Activated T-helper 1 cell treated with Interleukin-2 at 50 U/mL for 16 hours (primary cell): ENCODE measurements at regions not wholly inside any gene's neighbourhood (a gene's known extent, or its start where the extent isn't known, plus 50 kb on each side); places are given as distances from the start of the nearest gene placed in this dataset.

Source experiments
- DNase-seq: peaks from one replicate; pipeline ENCODE4 v3.0.0-alpha.2; 2020; ENCODE audit warnings: low read depth

DNA sequence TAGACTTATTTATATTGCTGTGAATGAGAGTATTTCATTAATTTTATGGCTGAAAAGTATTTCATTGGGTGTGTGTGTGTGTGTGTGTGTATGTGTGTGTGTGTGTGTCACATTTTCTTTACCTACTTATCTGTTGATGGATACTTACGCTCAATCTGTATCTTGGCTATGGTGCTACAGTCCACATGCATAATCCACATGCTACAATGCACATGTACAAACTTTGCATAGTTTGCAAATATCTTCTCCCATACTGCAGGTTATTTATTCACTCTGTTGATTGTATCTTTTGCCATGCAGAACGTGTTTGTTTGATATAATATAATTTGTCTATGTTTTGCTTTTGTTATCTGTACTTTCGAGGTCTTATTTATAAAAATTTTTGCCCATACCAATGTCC, 167.8 kb downstream of the RAB28 start:
- DNase-seq, result no peak

GRCh38 chr4:13313856-13314255, 170.3 kb downstream of the RAB28 start:
- no peak for DNase-seq

DNA sequence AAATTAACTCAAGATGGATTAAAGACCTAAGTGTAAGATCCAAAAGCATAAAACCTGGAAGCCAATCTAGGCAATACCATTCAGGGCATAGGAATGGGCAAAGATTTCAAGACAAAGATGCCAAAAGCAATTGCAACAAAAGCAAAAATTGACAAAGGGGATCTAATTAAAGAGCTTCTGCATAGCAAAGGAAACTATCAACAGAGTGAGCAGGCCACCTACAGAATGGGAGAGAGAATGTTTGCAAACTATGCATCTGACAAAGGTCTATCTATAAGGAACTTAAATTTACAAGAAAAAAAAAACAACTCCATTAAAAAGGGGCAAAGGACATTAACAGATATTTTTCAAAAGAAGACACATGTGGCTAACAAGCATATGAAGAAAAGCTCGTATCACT, 171.9 kb downstream of the RAB28 start:
- DNase-seq, result no peak

DNA sequence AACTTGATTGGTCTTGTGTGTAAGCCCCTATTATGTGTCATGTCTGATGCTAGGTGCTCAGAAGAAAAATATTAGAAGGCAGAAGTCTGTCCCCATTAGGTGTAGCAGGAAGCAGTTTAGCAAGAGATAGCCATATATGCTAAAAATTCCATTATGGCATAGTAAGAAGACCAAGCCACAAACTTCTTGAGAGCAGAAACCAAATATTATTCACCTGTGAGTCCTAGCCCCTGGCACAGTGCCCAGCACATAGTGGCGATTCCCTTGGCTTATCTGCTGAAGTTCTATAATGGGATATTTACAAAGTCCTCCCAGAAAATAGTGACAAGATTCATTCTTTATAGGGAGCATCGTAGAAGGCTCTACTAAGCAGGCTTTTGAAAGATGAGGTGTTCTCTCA, 174.4 kb downstream of the RAB28 start:
- no peak for DNase-seq

DNA sequence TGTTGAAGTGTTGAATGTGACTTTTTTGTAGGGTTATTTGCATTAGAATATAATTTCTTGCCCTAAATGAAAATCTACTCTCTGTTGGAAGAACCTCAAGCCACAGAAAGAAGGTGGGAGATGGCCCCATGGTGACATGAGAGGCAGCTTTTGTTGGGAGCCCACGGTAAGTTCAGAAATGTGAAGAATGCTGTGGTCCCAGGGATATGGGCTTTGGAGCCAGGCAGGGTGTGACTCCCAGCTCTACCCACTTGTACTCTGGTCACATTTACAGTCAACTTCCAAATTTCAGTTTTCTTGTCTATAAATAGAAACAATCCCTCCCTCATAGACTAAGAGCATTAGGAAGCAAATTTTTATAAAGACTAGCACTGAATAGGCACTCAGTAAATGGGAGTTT, 177.8 kb downstream of the RAB28 start:
- DNase-seq, result no peak

GRCh38 chr4:13302876-13303275, 181.3 kb downstream of the RAB28 start:
- DNase-seq, result no peak

DNA sequence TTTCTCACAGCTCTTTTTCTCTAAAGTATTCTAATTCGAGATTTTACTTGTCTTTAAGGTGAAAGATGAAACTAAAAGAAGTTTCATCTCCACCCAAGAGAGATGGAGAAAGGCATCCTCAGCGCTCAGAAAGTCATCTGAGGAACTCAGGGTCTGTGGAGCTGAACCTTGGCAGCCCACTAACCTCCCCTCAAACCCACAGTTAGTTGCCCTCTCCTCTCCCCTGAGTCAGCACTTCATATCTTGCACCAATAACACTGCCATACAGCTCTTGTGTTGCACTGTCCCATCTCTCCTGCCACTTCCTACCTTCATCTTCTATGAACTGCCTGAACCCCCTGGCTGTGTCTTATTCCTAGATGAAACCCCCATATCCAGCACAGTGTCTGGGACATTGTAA, 184.8 kb downstream of the RAB28 start:
- DNase-seq, result no peak

- DNase-seq, result no peak
These were observed 185.5 kb downstream of the RAB28 start for GRCh38 chr4:13298655-13299054.

DNA sequence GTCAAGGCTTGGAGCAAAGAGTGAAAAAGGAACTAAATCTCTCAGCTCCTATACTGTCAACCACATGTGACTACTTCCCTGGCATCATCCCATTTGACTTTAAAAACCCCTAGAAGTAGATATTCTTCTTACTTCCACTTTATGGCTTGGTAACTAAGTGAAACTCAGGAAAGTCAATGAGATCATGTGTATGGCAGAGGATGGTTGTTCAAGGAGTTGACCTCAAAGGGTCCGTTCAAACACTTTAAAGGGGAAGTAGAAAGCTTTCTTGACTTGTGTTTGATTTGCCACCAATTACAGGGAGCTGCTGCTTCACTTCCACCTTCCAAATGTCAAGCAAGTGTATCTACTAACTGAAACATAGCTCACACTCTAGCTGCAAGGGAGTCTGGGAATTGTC, 187.2 kb downstream of the RAB28 start:
- no peak for DNase-seq

DNA sequence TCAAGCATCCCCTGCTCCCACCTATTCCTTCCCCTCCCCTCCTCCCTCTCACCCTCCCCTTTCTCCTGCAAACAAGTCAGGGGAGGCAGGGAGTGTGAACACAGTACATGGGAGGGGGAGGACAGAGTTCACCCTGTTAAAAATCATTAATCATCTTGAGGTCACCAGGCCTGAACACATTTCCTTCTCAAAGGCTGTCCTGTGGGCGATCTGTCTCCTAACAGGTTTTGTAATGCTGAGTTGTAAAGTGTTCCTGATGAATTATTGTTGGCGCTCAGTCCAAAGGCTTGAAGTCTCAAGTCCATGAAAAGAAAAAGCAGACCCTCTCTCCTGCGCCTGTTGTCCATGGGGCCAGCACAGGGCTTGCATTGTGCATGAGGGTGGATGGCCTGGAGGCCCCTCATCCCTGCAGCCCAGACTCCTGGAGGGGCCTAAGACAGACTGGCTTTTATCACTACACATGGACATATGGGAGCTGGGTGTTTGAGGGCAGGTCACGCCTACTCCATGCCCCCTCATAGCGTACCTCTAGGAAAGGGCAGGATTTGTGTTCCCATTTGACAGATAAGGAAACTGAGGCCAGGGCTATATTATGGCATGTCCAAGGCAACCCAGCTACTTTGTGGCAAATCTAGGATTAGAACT, 189.1 kb downstream of the RAB28 start:
- DNase-seq, result no peak

GRCh38 chr4:13292372-13292771, 191.8 kb downstream of the RAB28 start:
- DNase-seq, result no peak

GRCh38 chr4:13289391-13289790, 194.7 kb downstream of the RAB28 start:
- no peak for DNase-seq

- no peak for DNase-seq
These were observed 198.8 kb downstream of the RAB28 start for GRCh38 chr4:13285336-13285735.

DNA sequence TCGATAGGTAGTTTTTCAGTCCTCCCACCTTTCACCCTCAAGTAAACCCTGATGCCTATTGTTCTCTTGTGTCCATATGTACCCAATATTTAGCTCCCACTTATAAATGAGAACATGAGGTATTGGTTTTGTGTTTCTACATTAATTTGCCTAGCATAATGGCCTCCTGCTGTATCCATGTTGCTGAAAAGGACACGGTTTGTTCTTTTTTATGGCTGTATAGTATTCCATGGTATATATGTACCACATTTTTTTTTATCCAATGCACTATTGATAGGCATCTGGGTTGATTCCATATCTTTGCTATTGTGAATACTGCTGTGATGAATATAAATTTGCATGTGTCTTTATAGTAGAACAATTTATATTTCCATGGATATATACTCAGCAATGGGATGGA, 199.2 kb downstream of the RAB28 start:
- DNase-seq, result no peak

DNA sequence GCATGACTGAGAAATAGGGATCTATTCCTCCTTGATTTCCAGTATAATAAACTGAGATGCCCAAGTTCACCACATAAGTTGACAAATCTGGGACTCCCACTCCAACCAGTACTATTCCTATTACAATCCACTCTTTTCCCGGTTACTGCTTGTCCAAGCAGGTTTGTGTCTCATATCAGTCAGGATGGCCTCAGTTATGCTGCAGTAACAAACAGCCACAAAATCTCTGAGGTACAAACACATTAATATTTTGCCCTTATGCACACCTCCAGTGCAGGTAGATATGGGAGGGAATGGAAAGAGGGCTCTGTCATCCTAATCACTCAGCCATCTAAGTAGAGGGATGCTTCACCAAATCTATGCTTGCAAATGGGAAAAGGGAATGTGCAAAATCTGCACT, 207.8 kb downstream of the RAB28 start:
- DNase-seq, result no peak

DNA sequence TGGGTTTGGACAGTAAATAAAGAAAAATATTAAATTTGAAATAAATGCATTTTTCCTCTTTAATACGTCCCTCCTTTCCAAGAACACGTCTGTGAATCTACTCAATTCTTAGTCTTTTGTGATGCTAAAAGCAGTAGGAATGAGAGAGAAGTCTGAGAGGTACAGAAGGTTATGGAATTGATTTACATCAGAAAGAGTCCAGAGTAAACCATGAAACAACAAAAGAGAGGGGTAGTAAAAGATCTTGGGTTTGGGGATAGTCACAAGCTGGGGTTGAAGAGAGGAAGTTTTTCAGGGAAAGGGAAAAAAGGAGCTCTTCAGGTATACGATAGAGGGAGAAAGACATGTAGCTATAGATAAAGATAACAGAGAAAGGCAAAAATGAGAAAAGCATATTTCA, 215.4 kb downstream of the RAB28 start:
- no peak for DNase-seq

DNA sequence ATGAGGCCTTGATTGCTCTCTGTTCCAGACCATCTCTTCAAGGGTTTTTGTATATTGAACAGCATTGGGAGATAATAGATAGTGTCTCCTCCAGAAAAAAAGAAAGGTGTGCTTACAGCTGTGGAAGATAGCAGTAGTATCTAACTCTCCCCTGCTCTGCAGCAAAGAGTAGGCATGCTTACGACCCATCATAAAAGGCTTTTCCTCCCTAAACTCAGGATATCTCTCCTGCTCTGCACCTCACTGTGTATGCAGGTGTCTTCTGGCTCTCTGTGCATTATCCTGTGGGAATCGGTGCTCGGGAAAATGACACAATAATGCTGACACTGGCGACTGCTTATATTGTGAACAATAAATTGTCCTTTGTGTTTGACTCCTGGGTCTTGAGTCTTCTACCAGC, 216.0 kb downstream of the RAB28 start:
- no peak for DNase-seq

DNA sequence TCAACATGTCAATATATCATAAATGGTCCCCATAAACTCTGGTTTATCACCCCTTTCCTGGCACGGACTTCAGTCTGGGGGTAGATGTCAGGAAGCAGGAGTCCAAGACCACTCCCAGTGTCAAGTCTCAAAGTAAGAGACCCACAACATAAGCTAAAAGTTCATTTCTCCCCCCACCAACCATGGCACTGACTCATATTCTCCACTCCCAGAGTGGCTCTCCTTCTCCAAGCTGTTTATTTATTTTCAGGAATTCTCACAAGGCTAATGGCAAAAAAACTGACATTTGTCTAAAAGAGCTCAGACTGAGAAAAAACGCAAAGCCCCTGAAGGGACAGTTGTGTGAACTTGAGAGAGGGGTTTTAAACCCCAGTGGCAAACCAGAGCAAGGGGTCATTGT, 217.0 kb downstream of the RAB28 start:
- DNase-seq, result no peak

GRCh38 chr4:13266687-13267086, 217.5 kb downstream of the RAB28 start:
- DNase-seq, result no peak

DNA sequence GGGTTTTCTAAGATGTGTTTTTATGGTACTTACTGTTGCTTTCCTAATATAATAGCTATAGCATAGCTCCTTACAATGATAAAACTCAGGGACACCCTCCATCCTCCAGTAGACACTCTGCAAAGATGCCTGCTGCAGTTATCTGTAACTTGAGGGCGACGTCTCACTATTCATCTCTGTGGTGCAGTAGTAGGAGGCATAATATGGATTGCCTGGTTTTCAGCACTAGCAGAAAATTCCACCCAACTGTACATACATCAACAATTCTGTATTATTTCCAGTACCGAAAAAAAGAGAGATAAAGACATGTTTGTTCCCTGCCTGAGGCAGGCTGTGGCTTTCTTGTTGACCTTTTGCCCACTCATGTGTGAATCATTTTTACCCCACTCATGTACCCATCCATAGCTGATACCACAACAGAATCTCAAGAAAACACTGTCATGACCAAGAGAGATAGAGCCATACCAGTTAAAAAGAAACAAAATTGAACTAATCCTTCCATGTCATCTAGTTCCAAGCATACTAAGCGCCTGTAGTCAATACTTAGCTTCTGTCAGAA, 220.1 kb downstream of the RAB28 start:
- no peak for DNase-seq

DNA sequence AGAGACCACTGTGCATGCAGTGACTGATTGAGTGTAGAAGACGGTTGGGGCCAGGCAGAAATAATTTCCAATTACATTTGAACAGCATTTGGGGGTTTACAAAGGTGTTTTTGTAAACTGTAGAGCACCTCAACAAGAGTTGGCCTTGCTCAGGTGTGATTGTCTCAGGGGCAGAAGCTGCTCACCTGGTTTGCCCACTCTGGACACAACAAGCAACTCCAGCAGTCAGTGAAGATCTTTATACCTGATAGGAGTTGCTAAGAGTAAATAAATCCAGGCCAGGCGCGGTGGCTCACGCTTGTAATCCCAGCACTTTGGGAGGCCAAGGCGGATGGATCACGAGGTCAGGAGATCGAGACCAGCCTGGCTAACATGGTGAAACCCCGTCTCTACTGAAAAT, 221.3 kb downstream of the RAB28 start:
- DNase-seq, result no peak

DNA sequence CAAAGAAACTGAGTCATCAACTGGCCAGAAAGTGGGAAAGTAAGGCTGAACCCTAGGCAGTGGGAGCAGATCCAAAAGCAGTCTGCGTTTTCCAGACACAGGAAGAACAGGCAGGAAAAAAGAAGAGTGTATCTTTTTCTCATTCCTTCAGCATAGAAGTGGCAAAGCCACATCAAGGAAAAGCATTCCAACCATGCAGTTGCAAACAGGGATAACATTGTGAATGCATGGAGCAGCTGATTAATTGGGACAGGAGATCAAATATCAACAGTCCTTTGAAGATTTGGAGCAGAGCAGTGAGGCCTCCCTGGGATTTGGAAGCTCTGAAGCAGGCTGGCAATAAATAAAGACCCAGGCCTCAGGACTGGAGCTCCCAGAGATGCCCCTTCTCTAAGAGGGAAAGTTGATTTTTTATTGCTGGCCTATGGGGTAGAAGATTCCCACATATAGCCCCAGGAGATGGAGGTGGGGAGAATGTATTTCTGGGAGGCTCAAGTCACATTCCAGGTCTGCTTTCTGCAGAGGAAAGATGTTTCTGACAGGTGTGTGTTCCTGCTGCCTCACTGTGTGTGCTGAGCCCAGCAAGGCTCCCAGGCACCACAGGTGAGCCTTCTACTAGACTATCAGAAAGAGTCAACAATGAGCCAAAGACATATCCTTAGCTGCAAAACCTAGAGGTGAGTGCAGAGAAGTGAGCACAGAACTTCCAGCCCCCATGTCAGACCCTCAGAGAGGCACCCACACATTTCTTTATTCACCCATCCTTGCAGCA, 222.5 kb downstream of the RAB28 start:
- no peak for DNase-seq

DNA sequence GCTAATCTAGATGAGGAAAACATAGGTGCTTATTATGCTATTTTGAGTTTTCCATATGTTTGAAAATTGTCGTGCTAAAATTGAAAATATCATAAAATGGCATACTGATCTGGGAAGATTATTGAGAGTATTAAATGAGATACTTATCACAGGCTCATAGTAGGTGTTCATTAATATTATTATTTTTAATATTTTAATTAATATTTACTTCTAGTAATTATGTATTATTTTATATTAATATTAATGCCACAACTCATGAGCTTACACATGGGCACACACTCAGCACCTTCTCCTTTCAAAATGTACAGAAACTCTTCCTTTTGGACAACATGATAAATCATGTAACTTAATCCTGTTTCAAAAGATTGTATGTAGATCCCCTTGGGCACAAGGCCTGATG, 223.6 kb downstream of the RAB28 start:
- DNase-seq, result no peak

- no peak for DNase-seq
These were observed 233.9 kb downstream of the RAB28 start for GRCh38 chr4:13250263-13250662.
